Endometrial microvascular endothelial cells (primary cell): ENCODE measurements at regions not wholly inside any gene's neighbourhood (a gene's known extent, or its start where the extent isn't known, plus 50 kb on each side); places are given as distances from the start of the nearest gene placed in this dataset.
"Not testable (repeated sequence)": the region's sequence is repeated elsewhere in the genome, so short reads cannot be mapped to it uniquely, and the experiment has no call there.

Experiments
- in situ Hi-C: cut with HindIII; loops from 2 replicates; pipeline ENCODE4 v1.10.0; 2017; ENCODE audit warnings: low sequenced_read_pairs, low pct_unique_long_range_greater_than_20kb; ENCODE audit errors: inconsistent ontology term

DNA sequence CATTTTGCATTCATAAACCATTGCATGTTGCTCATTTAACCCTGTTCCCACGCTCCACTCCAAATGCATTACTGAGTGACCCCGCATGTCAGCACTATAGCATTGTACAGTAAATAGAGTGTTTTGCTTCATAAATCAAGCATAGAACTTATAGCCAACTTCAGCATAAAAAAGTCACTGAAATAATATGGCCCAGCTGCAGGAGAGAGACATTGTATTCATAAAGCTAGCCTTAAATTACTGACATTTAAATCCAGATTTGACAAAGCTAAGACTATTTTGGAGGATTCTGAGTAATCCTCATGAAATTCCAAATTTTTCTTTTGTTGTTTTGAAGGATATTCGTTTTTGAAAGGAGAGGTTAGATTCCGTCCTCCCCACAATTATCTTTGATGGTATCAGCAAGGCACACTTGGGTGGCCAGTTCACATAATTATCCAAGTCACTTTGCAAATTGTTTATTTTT, 320.9 kb upstream of the TCF4 start:
- in situ Hi-C loops, result no loop called here

DNA sequence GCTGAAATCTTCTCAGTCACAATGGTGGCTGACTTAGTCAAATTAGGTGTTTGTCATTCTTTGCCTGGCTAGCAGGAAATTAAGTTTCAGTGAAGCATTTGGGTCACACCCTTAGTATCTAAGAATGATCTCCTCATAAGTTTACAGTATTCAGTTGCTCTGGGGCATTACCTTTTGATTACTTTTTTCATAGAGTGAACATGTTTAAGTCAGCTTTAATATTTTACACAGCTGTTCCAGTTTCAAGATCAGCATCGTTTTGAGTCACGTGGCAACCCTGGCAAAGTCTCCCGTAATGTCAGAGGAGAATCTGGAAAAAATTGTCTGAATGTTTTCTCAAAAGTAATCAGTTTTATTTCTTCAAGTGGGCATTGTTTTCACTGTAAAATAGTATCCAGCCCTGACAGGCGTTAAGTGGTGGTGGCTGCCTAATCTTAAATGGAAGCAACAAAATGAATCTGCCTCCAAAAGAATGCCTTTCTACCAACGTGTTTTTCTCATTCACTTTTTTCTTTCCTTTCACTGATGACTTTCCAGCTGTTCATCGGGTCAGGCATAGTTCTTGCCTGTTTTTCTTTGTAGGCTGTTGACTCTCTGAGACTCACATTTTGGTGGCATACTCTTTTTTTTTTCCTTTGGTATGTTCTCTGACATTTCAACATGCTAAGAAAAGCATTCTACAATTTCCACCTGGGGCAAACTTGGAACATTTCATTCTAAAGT, 319.6 kb upstream of the TCF4 start:
- in situ Hi-C loops, result no loop called here

DNA sequence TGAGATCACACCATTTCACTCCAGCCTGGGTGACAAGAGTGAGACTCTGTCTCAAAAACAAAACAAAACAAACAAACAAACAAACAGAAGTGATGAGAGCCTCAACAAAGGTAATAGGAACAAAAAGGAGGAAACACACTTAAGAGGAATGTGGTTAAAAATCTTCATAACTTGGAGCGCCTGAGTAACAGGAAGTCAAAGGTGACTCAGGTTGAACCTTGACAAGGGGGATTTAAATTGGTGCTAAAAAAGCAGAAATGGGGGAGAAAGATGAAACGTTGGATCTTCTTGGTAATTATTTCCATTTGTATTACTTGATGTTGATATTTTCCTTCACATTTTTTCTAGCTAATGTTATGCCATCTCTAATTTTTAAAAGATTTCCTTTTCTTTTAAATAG, 318.5 kb upstream of the TCF4 start:
- in situ Hi-C loops, result no loop called here

DNA sequence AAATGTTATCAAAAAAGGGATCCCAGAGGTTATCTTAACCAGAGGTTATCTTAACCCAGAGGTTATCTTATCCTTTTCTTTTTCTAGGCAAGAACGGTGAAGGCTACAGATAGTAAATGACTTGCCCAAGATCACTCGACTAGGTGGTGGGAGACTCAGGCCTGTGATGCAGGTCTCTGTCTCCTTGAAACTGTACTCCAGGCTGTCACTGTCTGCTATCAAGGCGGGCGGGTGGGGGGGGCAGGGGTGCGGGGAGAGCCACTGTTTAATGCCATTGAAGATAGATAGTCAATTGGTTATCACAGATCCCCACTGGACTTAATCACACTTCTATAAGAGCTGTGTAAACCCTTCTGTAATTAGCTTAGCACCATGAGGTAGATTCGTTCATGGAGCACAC, 315.9 kb upstream of the TCF4 start:
- in situ Hi-C loops, result no loop called here

DNA sequence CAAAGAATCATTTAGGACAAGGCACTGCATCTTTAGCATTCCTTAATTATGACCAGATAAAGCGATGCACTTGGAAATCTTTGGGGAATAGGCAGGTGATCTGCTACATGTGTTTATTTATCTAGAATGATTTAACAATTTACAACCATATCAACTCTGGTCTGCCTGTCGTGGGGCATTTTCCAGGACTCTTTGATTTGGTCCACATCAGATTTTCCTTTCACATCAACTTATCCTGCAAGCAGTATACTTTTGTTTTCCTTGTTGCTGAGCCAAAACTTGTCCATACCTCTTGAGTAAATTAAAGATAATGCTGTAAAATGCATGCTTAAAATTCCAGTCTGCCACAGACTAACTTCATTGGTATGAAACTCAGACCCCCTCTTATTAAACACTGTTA, 312.4 kb upstream of the TCF4 start:
- in situ Hi-C loops, result no loop called here

DNA sequence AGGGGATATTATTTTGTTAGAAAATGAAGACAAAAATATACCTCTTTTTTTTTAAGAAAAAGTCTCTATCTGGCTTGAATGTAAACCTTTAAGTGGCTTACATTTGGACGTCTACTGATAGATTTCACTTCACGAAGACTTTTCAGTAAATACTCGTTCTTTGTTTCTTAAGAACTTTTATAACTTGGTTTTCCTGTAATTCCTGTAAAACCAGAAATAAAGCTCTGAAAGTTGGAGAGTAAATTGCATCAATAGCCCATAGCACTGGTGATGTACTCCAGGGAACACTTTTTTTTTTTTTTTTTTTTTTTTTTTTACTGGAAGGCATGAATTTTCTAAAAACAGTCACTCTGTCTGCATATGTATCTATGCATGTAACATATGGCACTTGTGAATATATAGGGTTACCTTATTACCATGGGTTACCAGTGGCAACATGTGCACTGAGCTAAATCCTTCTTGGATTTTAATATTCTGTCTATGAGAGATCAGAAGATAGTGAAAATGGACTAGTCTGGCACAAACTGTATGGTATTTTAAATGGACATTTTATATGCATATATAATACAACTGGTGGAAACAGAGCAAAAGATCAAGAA, 309.2 kb upstream of the TCF4 start:
- in situ Hi-C loops, result no loop called here

DNA sequence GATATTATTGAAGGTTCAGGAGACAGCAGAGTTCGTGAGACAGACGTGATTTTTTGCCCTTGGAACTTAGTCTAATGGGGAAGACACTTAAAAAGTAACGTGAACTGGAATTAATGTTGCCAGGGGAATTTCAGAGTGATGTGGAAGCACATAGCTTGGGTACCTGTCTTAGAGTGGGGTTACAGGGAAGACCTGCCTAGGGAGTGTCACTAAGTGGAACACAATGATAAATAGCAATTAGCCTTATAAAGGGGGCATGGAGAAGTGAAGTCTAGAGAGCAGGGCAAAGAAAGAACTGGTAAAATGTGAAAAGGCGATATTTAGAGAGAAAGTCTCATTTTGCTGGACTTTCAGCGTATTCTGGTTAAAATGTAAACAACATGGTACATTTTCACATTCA, 306.0 kb upstream of the TCF4 start:
- in situ Hi-C loops, result no loop called here

DNA sequence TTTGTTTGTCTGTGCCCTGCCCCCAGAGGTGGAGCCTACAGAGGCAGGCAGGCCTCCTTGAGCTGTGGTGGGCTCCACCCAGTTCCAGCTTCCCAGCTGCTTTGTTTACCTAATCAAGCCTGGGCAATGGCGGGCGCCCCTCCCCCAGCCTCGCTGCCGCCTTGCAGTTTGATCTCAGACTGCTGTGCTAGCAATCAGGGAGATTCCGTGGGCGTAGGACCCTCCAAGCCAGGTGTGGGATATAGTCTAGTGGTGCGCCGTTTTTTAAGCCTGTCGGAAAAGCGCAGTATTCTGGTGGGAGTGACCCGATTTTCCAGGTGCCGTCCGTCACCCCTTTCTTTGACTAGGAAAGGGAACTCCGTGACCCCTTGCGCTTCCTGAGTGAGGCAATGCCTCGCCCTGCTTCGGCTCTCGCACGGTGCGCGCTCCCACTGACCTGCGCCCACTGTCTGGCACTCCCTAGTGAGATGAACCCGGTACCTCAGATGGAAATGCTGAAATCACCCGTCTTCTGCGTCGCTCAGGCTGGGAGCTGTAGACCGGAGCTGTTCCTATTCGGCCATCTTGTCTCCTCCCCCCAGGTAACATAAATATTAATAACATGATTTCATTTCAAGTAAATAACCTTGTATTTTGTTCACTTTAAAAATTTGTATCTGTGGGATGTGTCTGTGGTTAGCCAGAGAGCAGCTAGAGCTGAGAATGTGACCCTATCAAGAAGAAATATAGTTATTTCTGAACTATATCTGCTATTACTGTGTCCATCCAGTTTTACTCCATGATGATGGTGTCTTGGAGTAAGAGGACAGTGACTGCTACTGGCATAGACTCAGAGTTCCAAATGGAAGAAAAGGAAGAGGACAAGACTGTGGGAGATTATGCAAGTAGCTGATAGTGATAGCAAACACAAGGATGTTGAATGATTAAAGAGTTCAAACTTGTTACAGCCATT, 305.1 kb upstream of the TCF4 start:
- in situ Hi-C loops, result not testable (repeated sequence)

DNA sequence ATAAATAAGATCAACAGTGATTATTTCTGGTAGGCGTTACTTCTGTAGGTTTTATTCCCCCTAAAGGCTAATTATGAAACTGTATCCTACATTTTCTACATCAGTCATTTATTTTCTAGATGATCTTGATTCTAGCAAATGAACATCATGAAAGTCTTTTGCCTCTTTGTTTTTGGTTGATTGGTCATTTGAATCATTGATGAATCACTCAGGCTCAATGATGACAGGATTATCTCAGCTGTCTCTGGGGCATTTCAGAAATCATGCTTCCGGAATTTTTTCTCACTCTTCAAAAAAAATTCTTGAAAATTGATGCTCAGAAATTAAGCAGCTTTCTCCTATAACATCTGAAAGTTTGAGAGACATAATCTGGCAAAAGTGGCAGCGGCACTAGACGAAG, 298.9 kb upstream of the TCF4 start:
- in situ Hi-C loops, result no loop called here

DNA sequence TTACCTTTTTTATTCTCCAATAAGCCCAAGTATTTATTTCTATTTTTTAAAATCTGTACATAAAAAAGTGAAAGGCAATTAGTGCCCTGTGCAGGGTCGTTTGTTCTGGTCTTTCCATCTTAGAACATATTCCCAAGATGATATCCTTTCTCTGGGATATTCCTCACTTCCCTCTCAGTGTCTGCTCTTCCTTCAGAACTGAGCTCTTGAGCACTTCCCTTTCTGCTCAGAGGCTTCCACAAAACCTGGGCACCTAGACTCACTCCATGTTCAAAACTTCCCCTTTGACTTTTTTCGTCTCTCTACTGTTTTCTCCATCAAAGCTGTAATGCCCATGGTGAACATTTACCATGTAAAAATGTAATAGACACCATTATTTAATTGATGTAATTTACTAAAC, 296.5 kb upstream of the TCF4 start:
- in situ Hi-C loops, result no loop called here

DNA sequence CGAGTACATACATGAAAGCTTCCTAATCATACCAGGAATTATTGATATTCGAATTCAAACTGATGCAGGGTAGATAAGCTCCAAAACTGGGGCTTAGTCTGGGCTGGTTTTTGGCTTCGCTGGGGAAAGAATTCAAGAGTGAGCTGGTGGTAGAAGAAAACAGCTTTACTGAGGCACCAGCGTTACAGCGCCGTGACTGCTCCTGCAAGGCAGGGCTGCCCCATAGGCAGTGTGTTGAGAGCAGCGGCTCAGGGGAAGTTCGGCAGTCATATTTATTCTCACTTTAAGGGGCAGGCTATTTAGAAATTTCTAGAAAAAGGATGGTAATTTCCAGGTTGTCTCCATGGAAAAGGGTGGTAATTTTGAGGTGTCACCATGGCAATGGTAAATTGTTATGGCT, 292.6 kb upstream of the TCF4 start:
- in situ Hi-C loops, result no loop called here

DNA sequence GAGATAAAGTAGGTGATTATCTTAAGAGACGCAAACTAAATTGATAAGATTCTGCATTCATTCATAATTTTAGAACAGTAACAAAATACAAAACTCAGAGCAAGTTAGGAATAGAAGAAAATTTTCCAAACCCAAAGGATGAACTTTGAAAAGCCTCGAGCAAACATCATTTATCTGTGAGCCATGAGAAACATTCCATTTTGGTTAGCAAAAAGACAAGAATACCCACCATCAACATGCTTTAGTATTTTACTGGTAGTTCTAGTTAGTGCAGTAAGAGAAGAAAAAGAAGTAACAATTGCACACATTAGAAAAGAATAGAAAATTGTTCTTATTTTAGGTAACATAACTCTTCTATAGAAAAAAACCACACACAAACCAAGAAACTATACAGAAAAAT, 291.3 kb upstream of the TCF4 start:
- in situ Hi-C loops, result no loop called here

DNA sequence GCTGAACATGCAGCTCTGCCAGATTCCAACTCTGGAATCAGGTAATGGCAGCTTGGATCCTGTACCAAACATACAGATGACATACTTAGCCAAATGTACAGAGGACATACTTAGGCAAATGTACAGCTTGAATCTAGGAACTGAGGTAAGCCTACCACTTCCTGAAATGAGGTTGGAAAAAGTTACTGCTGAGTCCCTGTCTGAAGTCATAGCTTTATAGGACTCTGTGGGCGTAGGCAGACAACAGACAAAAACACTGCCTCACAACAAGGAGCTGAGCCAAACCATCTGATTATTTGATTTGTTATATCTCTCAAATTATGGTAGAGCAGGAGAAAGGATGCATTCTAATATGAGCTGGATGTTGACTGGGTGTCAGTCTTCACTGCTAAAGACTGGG, 290.2 kb upstream of the TCF4 start:
- in situ Hi-C loops, result no loop called here

DNA sequence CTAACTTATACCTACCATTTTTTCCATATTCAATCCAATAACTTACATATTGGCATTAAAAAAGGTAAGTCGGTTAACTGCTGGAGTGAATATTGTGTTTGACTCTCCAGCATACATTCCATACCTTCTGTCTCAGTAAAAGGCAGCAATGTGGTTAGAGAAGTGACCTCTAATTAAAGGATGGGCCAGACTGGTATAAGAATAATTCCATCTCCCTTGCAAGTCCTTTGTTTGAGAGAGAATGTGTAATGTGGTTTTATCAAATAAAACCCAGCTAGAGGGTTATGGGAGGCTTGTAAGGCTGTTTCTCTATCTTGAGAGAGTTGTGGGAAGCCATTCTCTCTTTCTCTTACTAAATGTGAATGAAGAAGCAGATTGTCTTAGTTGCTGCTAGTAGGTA, 289.3 kb upstream of the TCF4 start:
- in situ Hi-C loops, result no loop called here

DNA sequence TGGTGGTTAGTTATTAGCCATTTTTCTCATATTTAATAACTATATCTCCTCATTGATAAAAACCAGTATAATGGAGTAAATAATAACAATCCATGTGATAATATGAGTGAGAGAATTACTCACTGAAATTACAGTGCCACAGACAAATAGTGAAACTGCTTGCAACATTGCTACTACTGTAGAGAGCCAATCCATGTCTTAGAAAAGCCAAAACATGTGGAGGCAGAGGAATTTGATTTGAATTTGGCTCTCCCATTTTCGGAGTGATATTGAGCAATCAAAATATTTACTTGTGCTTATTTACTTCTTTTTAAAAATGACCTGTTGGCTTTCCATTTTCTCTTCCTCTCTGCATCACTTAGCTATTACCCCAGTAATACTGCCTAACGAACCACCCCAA, 288.3 kb upstream of the TCF4 start:
- in situ Hi-C loops, result no loop called here

DNA sequence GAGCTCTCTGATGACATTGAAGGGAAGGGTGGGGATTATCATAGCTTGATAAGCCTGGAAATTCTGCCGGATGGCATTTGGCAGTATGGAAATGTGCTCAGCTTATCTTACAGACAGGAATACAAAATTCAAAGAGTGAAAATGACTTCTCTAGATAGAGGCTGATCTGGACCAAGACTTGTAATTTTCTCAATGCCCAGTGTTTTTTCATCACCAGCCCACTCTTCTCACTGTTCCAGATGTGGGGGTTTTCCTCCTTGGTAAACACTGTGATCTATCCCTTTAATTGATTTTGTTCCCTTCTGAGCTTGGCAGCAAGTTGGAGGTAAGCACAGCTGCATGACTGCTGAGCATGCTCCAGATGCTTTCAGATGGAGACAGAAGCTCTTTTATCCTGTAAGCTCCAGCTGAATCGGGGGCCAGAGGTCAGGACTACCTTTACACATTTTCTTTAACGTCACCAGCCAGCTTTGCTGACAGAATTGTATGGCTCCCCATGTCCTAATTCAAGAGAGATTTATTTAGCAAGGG, 287.4 kb upstream of the TCF4 start:
- in situ Hi-C loops, result no loop called here

DNA sequence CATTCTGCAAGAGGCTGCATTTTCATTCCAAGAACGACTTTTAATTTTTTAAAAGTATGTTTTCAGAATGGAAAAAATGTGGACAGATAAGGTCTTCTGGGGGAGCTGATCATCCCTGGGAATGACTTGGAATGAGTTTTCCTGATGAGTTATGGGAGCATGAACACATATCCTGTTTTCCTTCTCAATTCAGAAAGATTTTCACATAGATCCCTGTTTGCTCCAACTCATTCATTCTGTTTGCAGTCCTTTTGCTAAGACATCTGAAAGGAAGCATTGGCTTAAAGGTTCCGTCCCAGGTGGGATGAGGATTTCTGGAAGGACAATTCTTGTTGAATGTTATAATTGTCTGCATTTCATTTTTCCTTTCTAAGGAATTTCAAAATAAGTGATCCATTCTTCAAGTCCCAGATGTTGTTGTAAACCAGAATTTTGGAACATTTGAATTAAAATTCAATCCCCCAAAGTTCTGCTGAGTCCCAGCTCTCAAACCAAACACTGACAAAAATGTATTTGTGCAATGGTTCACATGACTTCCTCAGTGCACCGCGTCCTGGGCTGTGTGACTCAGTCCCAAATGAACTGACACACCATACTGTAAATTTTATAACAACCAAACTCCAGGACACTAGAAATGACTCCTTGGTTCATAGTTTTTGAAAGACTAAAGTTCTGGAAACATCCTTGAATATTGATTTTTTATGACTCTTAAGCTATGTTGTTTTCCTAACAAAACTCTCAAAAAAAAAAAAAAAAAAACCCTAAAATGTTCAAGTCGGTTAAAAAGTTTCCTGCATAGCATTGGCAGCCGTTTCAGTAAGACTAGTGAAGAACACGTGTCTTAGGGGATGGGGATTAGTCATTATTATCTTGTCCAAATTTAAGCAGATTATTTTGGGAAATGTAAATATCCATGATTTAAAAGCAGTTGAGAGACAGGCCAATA, 281.8 kb upstream of the TCF4 start:
- in situ Hi-C loops, result no loop called here

DNA sequence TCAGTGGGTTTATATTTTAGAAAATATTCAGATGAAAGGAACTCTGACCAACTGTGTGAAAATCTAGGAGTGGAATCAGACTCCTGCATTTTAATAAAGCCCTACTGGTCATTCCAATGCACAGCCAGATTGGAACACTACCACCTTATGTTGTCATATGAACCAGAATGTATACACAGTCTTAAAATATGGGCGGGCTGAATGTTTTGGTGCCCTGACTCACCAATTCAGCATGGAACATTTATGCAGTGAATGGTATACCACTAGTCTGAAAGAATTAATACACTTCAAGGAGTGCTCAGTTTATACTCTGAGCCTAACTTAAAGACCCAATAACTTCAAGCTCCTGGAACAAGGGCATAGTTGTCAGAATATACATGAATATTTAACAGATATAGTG, 280.9 kb upstream of the TCF4 start:
- in situ Hi-C loops, result no loop called here

DNA sequence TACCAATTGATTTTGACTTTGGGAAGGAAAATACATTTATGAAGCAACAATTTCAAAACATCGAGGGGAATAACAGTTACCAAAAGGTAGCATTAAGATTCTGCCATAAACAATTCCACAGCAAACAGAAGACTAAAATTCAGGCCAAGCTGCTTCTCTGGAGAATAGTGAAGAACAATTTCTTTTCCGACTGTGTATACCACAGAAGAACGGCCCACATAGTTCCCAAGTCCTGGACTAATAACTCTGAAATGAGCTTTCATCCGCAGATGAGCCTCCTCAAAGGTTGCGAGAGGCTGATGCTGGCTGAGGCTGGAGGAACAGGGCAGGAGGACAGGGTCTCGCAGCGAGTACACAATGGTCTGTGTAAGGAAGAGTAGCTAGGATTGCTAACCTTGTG, 278.9 kb upstream of the TCF4 start:
- in situ Hi-C loops, result no loop called here
